ENCODE measurements at regions not wholly inside any gene's neighbourhood (a gene's known extent, or its start where the extent isn't known, plus 50 kb on each side); places are given as distances from the start of the nearest gene placed in this dataset.

DNA sequence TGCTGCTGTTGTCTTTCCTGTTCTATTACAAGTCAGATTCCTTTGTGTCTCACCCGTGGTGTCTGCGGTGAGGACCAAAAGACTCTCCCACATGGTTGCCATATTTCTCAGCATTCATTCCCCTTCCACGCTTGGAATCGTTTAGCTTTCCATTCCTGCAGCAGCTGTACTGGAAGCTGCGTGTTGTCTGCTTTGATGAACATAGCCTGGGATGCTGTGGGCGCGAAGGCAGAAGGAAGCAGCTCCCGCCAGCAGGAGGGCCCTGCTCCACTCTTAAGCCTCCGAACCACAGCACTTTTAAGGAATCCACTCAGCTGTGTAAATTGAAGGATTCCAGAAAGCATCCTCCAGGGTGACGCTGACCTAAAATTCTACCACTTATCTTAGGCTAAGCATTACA, 303.6 kb upstream of the PITRM1 start:
- Histone ChIP-seq H3K4me3 (ENCODE audit: extremely low read depth, insufficient read depth, low read length, poor library complexity, severe bottlenecking) (no peak overlapping the region), H3K4me1 (ENCODE audit: control insufficient read depth, insufficient read depth, low read length, poor library complexity, severe bottlenecking) (peaks cover 5% of the 10 kb centered on the region), H3K36me3 (ENCODE audit: control insufficient read depth, insufficient read depth, low read length) (no peaks in the 10 kb centered on the region), H3K9me3 (ENCODE audit: control insufficient read depth, low read length) (no peaks in the 10 kb centered on the region), H3K27ac (ENCODE audit: low read depth, low read length, severe bottlenecking) (no peak overlapping the region)
- WGBS, 2 experiments (ENCODE audit: insufficient coverage in 2 of 2), result 95 to 97% methylated on average over 4 to 9 of the region's 10 CpGs

DNA sequence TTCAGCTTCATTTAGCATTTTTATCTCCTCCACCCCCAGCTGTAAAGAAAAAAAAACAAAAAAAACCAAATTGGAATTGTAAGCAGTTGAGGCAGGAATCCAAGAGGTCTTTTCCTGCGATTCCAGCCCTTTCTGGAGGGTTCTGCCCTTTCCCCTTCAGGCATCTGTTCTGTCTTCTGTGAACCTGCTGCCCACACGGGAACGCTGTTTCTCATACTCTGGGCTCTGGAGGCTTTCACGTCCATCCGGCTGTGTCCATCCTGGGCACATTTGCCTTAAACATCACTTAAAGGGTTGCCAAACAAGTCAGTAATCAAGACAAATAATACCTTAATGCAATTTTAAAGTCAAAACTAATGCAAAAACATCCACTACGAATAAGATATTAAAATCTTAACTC, 302.8 kb upstream of the PITRM1 start:
- Histone ChIP-seq H3K27ac (ENCODE audit: low read depth, low read length, severe bottlenecking) (no peak overlapping the region), H3K9me3 (ENCODE audit: control insufficient read depth, low read length) (no peaks in the 10 kb centered on the region), H3K4me1 (ENCODE audit: control insufficient read depth, insufficient read depth, low read length, poor library complexity, severe bottlenecking) (peaks cover 5% of the 10 kb centered on the region), H3K4me3 (ENCODE audit: extremely low read depth, insufficient read depth, low read length, poor library complexity, severe bottlenecking) (no peak overlapping the region), H3K36me3 (ENCODE audit: control insufficient read depth, insufficient read depth, low read length) (no peaks in the 10 kb centered on the region)
- 85 to 94% methylated on average over 4 to 5 of the region's 6 CpGs for WGBS, 2 experiments (ENCODE audit: insufficient coverage in 2 of 2)

DNA sequence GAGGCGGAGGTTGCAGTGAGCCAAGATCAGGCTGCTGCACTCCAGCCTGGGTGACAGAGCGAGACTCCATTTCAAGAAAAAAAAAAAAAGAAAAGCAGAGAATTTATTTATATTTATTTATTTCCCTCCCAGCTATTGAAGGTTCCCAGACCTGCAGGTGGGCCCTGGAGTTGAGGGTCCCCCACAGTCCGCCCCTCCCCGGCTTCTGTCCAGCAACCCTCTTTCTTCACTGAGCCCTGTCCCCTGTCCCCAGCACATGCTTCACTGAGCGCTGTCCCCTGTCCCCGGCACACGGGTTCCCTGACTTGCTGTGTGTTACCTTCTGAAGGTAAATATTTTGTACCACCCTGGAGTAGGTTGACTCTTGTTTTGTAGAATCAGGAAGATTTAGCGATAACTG, 301.7 kb upstream of the PITRM1 start:
- Histone ChIP-seq H3K4me1 (ENCODE audit: control insufficient read depth, insufficient read depth, low read length, poor library complexity, severe bottlenecking) (peaks cover 12% of the 10 kb centered on the region), H3K36me3 (ENCODE audit: control insufficient read depth, insufficient read depth, low read length) (no peaks in the 10 kb centered on the region), H3K27ac (ENCODE audit: low read depth, low read length, severe bottlenecking) (no peak overlapping the region), H3K4me3 (ENCODE audit: extremely low read depth, insufficient read depth, low read length, poor library complexity, severe bottlenecking) (no peak overlapping the region), H3K9me3 (ENCODE audit: control insufficient read depth, low read length) (no peaks in the 10 kb centered on the region)
- WGBS, 2 experiments (ENCODE audit: insufficient coverage in 2 of 2), result 90 to 100% methylated on average over 3 of the region's 8 CpGs

DNA sequence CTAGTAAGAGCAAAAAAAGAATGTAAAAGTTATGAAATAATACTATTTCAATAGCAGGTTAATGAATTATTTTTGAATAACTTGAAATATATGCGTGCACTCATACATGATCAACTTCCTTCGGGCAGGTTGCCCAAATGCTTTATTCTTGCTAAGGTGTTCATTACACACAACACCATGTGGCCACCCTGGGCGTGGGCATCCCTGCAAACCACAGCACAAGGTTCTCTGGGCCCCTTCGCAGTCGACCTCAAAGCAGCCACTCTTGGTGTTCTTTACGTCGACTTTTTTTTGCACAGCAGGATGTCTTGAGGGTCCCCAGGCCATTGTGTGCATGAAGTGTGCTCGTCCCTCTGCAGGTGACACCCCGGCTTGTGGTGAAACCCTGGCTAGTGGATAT, 300.7 kb upstream of the PITRM1 start:
- Histone ChIP-seq H3K27ac (ENCODE audit: low read depth, low read length, severe bottlenecking) (no peak overlapping the region), H3K9me3 (ENCODE audit: control insufficient read depth, low read length) (no peaks in the 10 kb centered on the region), H3K36me3 (ENCODE audit: control insufficient read depth, insufficient read depth, low read length) (no peaks in the 10 kb centered on the region), H3K4me3 (ENCODE audit: extremely low read depth, insufficient read depth, low read length, poor library complexity, severe bottlenecking) (no peak overlapping the region), H3K4me1 (ENCODE audit: control insufficient read depth, insufficient read depth, low read length, poor library complexity, severe bottlenecking) (peaks cover 22% of the 10 kb centered on the region)
- WGBS, 2 experiments (ENCODE audit: insufficient coverage in 2 of 2), result 90 to 95% methylated on average over 8 to 9 of the region's 9 CpGs

DNA sequence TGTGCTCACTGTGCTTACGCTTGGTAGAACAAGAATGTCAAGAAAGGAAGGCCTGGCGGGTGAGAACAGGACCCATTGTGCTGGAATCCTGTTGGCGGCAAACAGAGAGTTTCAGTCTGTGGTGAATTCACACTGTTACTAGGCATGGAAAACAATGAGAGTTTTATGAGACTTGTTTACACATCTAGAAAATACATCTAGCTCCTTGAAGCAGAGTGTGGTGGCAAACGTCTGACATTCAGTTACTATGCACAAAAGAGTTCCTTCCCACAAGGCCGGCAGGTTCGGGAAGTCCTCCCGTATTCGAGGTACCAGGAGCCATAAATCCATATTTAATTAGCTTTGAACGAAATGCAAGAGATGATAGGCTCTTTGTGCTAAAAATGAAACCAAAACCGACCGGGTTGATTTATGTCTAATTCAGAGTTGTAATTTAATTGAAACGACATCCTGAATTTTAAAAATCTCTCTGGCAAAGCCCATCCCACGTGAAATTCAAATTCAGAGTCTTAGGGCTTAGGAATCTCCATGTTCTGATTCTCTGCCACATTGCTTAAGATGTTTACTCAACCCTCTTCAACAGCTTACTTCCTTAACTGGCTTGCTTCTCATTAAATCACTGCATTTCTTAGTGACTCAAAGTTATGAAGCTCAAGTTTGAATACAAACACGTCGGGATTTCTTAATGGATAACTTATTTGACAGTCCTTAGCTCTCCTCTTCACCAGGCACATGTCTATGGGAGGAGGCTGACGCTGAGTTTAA, 299.9 kb upstream of the PITRM1 start:
- 87 to 92% methylated on average over 8 to 13 of the region's 16 CpGs for WGBS, 2 experiments (ENCODE audit: insufficient coverage in 2 of 2)
- no peak overlapping the region for H3K27ac ChIP-seq (ENCODE audit: low read depth, low read length, severe bottlenecking)
- peaks cover 22% of the 10 kb centered on the region for H3K4me1 ChIP-seq (ENCODE audit: control insufficient read depth, insufficient read depth, low read length, poor library complexity, severe bottlenecking)
- H3K9me3 ChIP-seq (ENCODE audit: control insufficient read depth, low read length), result no peaks in the 10 kb centered on the region
- no peaks in the 10 kb centered on the region for H3K36me3 ChIP-seq (ENCODE audit: control insufficient read depth, insufficient read depth, low read length)
- no peak overlapping the region for H3K4me3 ChIP-seq (ENCODE audit: extremely low read depth, insufficient read depth, low read length, poor library complexity, severe bottlenecking)

DNA sequence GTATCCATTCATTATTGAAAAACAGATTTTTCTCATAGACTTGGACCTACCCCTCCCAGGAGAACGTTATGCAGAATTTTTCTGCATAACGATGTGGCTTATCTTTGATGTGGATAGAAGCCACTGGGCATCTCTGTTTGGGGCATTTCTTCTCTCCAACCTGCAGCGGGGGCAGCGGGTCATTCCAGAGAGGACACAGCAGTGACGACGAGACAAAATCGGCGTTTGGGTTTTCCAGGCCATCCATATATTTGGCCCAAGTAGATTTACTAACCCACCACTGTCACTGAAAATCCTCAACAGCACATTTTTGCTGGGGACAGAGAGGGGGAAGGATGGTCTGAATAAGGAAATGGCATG, 299.3 kb upstream of the PITRM1 start:
- Histone ChIP-seq H3K27ac (ENCODE audit: low read depth, low read length, severe bottlenecking) (no peak overlapping the region), H3K36me3 (ENCODE audit: control insufficient read depth, insufficient read depth, low read length) (no peaks in the 10 kb centered on the region), H3K4me3 (ENCODE audit: extremely low read depth, insufficient read depth, low read length, poor library complexity, severe bottlenecking) (no peak overlapping the region), H3K9me3 (ENCODE audit: control insufficient read depth, low read length) (no peaks in the 10 kb centered on the region), H3K4me1 (ENCODE audit: control insufficient read depth, insufficient read depth, low read length, poor library complexity, severe bottlenecking) (peaks cover 28% of the 10 kb centered on the region)
- WGBS, 2 experiments (ENCODE audit: insufficient coverage in 2 of 2), result 92% methylated on average over 3 of the region's 8 CpGs; no CpG with 5 or more reads in 1 of the 2 experiments

DNA sequence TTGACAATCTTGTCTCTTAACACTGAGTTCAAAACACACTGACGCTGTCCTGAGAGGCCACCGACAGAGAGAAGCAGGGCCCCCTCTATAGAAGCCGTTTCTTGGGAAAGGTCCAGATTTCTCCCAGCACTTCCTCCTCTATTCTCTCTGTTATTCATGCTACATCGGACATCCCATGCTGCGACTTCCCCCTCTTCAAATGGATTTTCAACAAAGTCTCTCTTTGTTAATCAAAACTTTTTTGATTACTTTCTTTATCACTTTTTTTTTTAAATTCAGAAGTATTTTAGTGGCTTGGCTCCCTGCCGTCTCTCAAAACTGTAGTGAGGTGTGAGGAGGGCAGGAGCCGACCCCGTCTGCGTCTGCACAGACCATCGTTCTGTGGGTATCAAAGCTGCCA, 298.9 kb upstream of the PITRM1 start:
- 90 to 93% methylated on average over 5 to 9 of the region's 10 CpGs for WGBS, 2 experiments (ENCODE audit: insufficient coverage in 2 of 2)
- Histone ChIP-seq H3K27ac (ENCODE audit: low read depth, low read length, severe bottlenecking) (no peak overlapping the region), H3K4me1 (ENCODE audit: control insufficient read depth, insufficient read depth, low read length, poor library complexity, severe bottlenecking) (peaks cover 30% of the 10 kb centered on the region), H3K9me3 (ENCODE audit: control insufficient read depth, low read length) (no peaks in the 10 kb centered on the region), H3K36me3 (ENCODE audit: control insufficient read depth, insufficient read depth, low read length) (no peaks in the 10 kb centered on the region), H3K4me3 (ENCODE audit: extremely low read depth, insufficient read depth, low read length, poor library complexity, severe bottlenecking) (no peak overlapping the region)

DNA sequence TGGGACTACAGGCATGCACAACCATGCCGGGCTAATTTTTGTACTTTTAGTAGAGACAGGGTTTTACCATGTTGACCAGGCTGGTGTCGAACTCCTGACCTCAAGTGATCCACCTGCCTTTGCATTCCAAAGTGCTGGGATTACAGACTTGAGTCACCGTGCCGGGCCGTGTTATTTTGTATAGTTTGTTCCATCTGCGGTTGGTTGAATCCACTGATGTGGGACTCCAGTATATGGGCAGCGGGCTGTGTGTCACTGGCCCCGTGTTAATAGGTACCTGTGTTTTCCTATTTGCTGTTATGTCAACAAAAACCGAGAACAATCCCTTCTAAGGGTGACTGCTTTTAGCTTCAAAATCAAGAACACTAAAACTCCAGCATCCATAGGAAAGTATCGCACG, 297.6 kb upstream of the PITRM1 start:
- H3K27ac ChIP-seq (ENCODE audit: low read depth, low read length, severe bottlenecking), result no peak overlapping the region
- H3K4me1 ChIP-seq (ENCODE audit: control insufficient read depth, insufficient read depth, low read length, poor library complexity, severe bottlenecking), result peaks cover 36% of the 10 kb centered on the region
- no peaks in the 10 kb centered on the region for H3K36me3 ChIP-seq (ENCODE audit: control insufficient read depth, insufficient read depth, low read length)
- no peaks in the 10 kb centered on the region for H3K9me3 ChIP-seq (ENCODE audit: control insufficient read depth, low read length)
- 91 to 95% methylated on average over 7 to 10 of the region's 11 CpGs for WGBS, 2 experiments (ENCODE audit: insufficient coverage in 2 of 2)
- no peak overlapping the region for H3K4me3 ChIP-seq (ENCODE audit: extremely low read depth, insufficient read depth, low read length, poor library complexity, severe bottlenecking)

DNA sequence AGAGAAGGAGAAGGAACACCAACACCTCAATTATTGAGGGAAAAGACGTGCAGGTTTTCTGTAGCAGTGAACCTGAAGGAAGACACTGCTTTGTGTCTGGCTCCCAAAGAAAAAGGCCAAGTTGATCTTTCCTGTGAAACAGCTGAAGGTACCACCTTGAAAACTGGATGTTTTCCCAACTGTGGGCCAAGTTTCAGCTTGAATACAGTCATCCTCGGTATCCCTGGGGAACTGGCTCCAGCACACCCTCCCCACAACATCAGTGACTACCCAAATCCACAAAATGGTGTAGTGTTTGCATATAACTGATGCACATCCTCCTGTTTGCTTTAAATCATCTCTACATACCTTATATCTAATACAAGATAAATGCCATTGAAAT, 297.0 kb upstream of the PITRM1 start:
- H3K36me3 ChIP-seq (ENCODE audit: control insufficient read depth, insufficient read depth, low read length), result no peaks in the 10 kb centered on the region
- peaks cover 40% of the 10 kb centered on the region for H3K4me1 ChIP-seq (ENCODE audit: control insufficient read depth, insufficient read depth, low read length, poor library complexity, severe bottlenecking)
- 94 to 100% methylated on average over 1 to 2 of the region's 2 CpGs for WGBS, 2 experiments (ENCODE audit: insufficient coverage in 2 of 2)
- H3K4me3 ChIP-seq (ENCODE audit: extremely low read depth, insufficient read depth, low read length, poor library complexity, severe bottlenecking), result no peak overlapping the region
- H3K27ac ChIP-seq (ENCODE audit: low read depth, low read length, severe bottlenecking), result peak overlapping the region; percentile 97
- no peaks in the 10 kb centered on the region for H3K9me3 ChIP-seq (ENCODE audit: control insufficient read depth, low read length)

DNA sequence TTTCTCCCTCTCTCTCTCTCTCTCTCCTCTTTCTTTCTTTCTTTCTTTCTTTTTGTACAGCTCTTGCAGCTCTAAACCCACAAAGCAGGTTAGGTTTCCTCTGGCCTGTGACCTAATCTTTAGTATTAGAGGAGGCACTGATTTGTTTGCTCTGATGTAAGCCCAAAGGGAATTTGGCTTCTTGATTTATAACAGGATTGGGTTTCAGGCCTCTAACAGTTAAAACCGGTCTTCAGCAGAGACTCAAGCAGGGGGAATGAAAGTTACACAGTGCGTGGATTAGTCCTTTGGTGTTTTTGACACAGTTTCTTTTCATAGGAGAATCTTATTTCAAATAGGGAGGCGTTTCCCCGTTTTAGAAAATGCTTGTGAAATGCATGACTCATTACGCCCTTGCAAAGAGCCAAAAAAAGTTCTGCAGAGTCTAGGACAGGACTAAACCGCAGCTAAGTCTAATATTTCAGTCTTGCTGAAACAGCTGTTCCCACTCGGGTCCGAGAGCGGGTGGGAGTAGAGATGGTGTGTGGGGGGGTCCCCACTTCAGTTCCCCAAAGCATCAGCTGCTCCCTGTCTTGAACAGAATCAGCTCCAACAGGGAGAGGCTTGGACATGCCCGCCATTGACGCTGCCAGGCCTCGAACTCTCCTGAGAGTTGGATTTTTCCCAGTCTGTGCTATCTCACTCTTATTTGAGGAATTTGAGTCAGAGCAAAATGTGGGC, 296.5 kb upstream of the PITRM1 start:
- H3K9me3 ChIP-seq (ENCODE audit: control insufficient read depth, low read length), result no peaks in the 10 kb centered on the region
- WGBS, 2 experiments (ENCODE audit: insufficient coverage in 2 of 2), result 85 to 88% methylated on average over 5 to 12 of the region's 12 CpGs
- peak overlapping the region; percentile 97 for H3K27ac ChIP-seq (ENCODE audit: low read depth, low read length, severe bottlenecking)
- H3K4me1 ChIP-seq (ENCODE audit: control insufficient read depth, insufficient read depth, low read length, poor library complexity, severe bottlenecking), result peaks cover 40% of the 10 kb centered on the region
- H3K36me3 ChIP-seq (ENCODE audit: control insufficient read depth, insufficient read depth, low read length), result no peaks in the 10 kb centered on the region
- H3K4me3 ChIP-seq (ENCODE audit: extremely low read depth, insufficient read depth, low read length, poor library complexity, severe bottlenecking), result no peak overlapping the region
